CD4-positive, alpha-beta T cell treated with Interleukin-10 for 1 hour (primary cell): ENCODE measurements at regions not wholly inside any gene's neighbourhood (a gene's known extent, or its start where the extent isn't known, plus 50 kb on each side); places are given as distances from the start of the nearest gene placed in this dataset.

Experiments
- DNase-seq: peaks from one replicate; pipeline ENCODE4 v3.0.0-alpha.2; 2020

- no peak for DNase-seq
Measured at GRCh38 chr18:78399992-78400503, 579.6 kb upstream of the SALL3 start.

DNA sequence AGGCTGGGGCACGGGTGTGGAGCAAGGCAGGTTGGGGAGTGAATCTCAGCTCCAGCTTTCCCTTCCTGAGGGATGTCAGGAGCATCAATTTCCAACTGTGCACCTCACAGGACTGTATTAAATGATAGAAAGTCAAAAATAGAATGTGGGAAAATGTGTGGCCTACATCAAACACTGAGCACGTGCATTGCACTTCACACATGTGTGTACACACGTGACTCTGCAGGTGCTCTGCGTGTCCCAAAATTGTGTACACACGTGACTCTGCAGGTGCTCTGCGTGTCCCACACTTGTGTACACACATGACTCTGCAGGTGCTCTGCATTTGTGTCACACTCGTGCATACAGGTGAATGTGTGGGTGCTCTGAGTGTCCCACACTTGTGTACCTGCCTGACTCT is 577.2 kb upstream of the SALL3 start:
- DNase-seq: no peak

DNA sequence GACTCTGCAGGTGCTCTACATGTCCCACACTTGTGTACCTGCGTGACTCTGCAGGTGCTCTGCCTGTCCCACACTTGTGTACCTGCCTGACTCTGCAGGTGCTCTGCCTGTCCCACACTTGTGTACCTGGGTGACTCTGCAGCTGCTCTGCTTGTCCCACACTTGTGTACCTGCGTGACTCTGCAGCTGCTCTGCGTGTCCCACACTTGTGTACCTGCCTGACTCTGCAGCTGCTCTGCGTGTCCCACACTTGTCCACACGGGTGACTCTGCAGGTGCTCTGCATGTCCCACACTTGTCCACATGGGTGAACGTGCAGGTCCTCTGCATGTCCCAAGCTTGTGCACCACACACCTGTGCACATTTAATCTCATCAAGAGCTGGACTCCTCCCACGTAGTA is 576.7 kb upstream of the SALL3 start:
- no peak for DNase-seq

DNA sequence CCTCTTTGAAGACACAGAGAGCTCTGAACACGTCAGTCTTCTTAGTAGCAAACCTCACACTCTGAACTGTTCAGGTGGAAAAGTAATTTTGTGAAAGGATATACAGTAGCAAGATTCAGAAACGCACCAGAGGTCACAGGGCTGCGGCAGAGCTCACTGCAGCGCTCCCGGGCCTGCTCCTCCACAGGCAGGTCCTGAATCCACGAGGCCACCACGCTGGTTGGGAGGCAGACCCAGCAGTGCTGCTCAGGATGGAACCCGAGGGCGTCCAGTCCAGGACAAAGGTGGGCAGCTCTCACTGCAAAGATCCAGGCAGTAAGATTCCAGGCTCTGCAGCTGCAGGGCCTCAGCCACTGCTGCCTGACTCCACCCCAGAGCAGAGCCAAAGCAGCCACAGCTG is 576.2 kb upstream of the SALL3 start:
- DNase-seq: no peak

DNA sequence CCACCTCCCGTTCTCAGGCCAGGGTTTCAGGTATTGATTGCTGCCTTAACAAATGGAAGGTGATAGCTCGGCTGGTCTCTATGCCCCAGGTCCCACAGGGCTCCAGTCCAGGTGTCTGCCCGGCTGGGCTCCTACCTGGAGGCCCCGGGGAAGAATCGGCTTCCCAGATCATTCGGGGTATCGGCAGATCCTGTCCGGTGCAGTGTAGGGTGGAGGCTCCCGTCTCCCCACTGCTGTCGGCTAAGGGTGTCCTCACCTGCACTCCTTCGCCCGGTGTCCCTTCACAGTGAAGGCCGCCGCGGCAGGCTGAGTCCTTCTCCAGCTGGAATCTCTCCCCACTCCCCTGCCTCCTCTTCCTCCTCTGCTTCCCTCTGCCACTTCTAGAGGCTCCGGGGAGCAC is 573.9 kb upstream of the SALL3 start:
- no peak for DNase-seq

DNA sequence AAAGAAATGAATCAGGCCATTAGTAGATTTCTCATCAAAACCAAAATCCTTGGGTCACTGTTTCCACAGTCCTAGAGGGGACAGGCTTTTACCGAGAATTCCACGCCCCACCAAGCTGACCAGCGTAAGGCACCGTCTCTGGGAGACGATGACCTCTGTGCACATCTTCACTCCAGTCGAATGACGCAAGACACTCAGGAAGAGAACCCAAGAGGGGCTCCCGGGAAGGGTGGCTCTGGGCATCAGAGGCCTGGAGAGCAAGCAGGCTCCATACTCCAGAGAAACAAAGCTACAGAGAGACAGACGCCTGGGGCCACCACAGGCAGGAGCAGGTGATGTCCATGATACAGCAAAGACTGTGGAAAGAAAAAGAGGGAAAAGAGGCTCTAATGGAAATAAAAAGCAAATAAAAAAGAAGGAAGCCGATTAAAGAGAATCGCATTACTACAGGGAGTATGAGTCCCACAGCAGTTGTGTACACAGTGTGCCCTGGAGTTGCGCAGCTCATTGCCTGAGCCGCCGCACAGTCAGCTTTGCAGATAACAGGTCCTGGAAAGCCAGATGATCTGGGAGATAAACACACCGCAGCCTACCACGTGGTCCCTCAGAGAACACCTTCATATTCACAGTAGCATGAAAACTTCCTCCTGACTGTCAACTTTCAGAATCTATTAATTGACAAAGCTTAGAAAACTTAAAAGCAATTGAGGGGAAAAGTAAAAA is 572.7 kb upstream of the SALL3 start:
- DNase-seq: no peak

- DNase-seq: no peak
Measured at GRCh38 chr18:78407466-78407844, 572.2 kb upstream of the SALL3 start.

DNA sequence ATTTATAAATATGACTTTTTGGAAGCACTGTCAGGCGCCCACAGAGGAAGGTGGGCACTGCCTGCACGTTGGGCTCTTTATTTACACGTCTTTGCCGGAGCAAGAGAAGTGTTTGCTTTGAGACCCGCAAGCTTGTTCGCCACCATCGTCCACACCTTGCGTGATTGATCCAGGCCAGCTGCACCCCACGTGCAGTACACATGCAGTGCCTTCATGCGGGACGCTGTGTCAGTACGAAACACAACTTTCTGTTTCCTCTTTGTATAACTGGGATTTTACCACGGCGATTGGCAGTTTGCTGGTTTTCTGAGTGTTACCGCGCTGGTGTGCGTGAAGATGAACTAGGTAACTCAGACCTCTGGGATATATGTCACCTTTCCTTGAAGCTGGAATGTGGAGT is 571.0 kb upstream of the SALL3 start:
- no peak for DNase-seq

GRCh38 chr18:78410094-78410786 is 569.4 kb upstream of the SALL3 start:
- DNase-seq: no peak

- no peak for DNase-seq
Measured at GRCh38 chr18:78411539-78411938, 568.1 kb upstream of the SALL3 start.

- DNase-seq: no peak
Measured at GRCh38 chr18:78414302-78414701, 565.3 kb upstream of the SALL3 start.

- no peak for DNase-seq
Measured at GRCh38 chr18:78416853-78417252, 562.8 kb upstream of the SALL3 start.

DNA sequence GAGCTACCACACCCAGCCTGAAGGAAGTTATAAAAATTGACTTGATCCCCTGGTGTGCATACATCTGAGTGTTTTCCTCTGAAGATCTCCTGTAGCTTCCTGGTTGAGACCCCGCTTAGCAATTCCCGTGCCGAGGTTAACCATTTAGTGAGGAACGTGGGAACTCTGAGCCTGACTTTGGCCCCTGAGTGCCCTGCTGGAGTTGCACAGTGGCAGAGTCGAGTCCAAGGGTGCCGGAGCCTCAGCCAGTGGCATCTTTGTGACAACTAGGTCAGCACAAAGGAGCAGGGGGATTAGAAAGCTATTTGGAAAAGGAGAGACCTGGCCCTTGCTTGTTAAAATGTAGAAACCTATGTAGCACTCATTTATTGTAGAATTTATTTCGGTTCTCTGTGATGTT is 561.2 kb upstream of the SALL3 start:
- no peak for DNase-seq

DNA sequence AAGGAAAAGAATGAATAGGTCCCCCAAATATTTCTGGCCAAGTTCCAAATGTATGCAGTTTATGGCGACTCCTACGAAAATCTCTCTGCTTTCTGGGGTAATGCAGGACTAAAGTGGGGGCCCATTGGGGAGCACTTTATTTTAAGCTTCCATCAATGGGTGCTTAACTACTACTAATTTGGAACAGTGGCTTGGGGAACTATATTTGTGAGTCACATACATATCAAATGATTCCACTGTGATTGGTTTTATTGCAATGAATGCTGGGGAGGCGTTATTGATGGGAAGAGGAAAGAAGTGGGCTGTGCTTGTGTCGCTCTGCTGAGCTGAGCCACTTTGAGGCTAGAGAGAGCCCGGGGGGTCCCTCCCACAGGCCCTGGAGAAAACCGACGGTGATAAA is 560.4 kb upstream of the SALL3 start:
- no peak for DNase-seq

DNA sequence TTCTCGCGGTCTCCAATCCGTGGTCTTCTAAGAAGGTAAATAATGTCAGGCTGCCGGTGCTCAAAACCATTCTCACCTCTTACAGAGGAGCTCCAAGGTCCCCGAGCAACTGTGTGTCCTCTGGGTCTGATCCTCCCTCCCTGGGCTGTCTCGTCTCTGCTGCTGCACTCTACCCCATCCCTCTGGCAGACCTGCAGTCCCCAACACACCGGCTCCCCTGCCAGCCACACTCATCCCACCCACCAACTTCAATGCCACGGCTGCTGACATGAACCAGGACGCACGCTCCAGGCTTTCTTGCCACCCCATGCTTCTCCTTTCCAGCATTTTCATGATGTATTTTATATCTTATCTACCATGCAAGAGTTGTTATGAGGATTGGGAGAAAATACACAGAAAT is 559.5 kb upstream of the SALL3 start:
- DNase-seq: no peak

DNA sequence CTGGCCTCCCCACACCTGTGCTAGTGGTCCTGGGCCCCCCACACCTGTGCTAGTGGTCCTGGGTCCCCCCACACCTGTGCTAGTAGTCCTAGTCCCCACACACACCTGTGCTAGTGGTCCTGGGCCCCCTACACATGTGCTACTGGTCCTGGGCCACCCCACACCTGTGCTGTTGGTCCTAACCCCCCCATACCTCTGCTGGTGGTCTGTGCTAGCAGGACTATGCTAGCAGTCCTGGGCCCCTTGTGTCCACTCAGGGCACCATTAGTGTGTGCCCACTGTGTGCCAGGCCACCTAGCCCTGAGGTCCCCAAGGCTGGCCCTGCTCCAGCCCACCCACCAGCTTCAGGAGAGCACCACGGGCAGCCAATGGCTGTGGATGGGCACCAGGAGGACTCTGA is 558.2 kb upstream of the SALL3 start:
- no peak for DNase-seq

- DNase-seq: no peak
Measured at GRCh38 chr18:78422336-78422735, 557.3 kb upstream of the SALL3 start.

DNA sequence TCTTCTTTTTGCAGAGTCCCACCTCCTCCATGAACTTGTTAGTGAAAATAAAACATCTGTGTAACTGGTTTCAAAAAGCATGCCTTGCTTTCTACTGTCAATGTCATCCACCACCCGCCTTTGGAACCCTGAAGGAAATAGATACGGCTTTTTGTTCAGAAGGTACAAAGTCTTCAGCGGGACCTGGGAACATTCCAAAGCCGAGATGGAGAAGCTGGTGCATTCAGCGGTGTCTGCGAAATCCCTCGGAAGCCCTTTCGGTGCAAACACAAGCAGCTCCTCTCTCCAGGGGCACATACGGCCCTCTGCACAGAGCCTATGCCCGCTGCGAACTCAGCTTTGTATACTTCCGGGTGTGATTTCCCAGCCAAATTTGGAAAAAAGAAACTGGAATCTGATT is 555.8 kb upstream of the SALL3 start:
- DNase-seq: no peak

- DNase-seq: no peak
Measured at GRCh38 chr18:78424403-78425018, 555.1 kb upstream of the SALL3 start.

GRCh38 chr18:78425019-78425412 is 554.6 kb upstream of the SALL3 start:
- no peak for DNase-seq

DNA sequence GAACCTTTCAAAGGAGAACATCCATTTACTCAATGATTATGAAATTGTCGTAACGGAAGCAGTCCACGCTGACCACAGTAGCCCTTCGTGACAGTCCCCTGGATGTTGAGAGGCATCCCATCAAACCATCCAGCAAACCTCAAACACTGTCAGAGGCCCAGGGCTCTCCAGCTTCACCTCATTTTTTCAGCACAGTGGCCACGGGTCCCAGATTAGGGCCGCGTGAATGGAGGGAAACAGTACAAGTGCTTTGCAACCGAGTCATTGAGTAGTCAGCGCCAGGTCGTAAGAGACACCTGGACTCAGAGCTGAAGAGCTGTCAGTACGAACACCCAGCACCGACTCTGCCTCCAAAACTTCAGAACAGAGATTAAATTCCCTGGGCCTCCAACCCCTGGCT is 552.5 kb upstream of the SALL3 start:
- DNase-seq: no peak

DNA sequence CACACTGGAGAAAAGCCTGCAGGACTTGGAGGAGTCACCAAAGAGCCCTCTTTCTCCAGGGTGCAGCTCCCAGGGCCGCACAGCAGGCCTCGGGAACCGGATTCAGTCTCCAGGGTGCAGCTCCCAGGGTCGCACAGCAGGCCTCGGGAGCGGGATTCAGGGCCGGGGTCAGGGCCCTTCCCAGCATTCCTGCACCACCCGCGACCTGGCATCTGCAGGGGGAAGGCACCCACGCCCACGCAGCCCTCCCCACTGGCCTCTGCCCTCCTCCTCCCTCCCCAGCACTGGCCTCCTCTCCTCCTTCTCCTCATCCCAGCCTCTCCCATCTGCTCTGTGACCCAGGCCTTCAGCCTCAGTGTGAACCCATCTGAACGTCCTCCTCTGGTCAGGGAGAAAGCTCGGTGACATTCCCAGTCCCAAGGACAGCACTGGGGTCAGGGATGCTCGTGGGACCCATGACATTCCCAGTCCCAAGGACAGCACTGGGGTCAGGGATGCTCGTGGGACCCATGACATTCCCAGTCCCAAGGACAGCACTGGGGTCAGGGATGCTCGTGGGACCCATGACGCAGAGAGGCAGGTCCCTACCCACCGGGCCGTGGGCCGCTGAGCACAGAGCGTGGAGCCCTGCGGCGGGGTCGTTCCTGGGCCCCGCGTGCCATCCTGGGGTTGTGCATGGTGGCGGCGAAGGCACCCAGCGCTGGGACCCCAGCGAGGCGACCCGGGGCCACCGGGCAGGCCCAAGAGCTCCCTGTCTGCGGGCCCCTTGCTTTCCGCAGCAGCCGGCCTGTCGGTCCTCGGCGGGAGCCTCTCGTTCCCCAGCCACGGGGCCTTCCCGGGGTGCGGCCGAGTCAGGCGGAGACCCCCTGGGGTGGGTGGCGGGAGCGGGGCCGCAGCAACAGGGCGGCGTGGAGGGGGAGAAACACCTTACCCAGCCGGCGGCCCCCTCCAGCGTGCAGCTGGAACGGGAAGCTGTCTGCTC is 550.2 kb upstream of the SALL3 start:
- no peak for DNase-seq

- no peak for DNase-seq
Measured at GRCh38 chr18:78430131-78430758, 549.4 kb upstream of the SALL3 start.
